Bone marrow (tissue), 2 donors: ENCODE measurements at regions not wholly inside any gene's neighbourhood (a gene's known extent, or its start where the extent isn't known, plus 50 kb on each side); places are given as distances from the start of the nearest gene placed in this dataset.
"Not testable (repeated sequence)": the region's sequence is repeated elsewhere in the genome, so short reads cannot be mapped to it uniquely, and the experiment has no call there.

Experiments used
- DNase-seq, 2 donors: peaks; one replicate each; lab custom pipeline; 2025; lab: John Stamatoyannopoulos, UW

DNA sequence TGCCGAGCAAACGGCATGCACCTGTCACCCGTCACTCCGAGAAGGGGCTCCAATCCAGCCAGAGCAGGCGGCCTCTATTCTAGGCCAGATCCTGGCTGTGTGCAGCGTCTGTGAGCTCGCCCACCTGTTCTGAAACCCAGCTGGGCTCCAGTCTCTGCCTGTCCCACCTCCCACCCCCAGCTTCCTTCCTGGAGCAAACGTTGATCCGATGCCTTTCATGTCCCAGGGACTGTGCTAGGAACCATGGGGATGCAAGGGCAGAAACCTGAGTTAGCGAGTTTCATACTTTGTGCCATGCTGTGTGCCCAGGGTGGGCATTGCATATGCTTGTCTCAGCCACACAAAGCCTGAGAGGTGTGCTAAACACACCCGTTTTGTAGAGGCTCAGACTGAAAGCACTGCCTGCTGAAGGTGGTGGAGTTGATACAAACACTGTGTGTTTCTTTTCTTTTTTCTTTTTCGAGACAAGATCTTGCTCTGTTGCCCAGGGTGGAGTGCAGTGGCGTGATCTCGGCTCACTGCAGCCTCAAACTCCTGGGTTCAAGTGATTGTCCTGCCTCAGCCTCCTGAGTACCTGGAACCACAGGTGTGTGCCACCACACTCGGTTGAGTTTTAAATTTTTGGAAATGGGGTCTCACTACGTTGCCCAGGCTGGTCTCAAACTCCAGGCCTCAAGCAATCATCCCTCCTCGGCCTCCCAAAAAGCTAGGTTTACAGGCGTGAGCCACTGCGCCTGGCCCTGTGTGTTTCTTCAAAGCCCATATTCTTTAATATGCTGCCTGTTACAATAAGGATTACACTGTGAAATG, 84.1 kb upstream of the MED13L start:
- DNase-seq: no peak

DNA sequence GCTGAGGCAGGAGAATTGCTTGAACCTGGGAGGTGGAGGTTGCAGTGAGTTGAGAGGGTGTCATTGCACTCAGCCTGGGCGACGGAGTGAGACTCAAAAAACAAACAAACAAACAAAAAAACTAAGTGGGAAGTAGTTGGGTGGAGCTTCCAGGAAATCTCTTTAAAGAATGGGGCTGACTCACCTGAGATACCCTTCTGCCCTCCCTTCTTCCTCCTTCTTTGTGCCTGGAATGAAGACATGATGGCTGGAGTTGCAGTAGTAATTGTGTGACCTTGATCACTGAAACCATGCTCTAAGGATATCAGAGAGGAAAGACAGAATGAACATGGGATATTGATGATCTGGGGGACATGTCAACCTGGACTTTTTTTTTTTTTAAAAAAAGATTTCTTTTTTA, 87.6 kb upstream of the MED13L start:
- no peak for DNase-seq

DNA sequence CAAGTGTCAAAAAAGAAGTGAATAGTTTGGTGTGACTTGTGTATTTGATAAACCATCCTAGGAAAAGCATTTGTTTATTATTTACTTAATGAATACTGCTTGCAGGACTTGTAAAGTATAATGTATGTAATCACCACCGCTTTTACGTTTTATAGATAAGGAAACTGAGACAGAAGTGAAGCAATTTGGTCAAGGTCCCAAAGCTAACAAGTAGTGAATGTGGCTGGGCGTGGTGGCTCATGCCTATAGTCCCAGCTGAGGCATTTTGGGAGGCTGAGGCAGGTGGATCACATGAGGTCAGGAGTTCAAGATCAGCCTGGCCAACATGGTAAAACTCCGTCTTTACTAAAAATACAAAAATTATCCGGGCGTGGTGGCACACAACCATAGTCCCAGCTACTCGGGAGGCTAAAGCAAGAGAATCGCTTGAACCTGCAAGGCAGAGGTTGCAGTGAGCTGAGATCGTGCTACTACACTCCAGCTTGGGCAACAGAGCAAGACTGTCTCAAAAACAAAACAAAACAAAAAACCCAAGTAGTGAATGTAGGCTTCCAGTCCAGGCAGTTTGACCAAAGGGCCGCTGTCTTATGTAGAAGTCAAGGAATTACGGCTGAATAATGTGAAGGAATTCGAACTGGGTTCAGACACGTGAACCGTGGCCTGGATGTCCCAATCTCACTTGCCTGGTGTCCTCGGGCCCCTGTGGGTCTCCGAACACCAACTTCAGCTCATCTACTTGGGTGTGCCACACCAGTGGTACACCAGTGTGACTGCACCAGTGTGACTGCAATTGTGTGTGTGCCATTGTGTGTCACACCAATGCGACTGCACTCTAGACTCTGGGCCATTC, 88.3 kb upstream of the MED13L start:
- no peak for DNase-seq

DNA sequence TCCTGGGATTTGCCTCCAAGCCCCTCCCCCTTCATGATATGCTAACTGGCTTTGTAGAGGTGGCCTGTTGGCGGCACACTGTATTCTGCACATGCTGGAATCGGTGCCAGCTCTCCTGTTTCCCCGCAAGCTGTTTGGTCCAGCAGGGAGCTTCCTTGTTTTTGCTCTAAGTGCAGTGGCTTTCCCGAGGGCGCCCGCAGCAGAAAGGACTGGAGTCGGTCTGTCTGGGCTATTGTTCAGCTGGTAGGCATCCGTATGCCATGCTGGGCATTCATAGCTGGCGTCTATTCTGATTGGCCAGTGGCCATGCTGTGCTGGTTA, 88.9 kb upstream of the MED13L start:
- no peak for DNase-seq

DNA sequence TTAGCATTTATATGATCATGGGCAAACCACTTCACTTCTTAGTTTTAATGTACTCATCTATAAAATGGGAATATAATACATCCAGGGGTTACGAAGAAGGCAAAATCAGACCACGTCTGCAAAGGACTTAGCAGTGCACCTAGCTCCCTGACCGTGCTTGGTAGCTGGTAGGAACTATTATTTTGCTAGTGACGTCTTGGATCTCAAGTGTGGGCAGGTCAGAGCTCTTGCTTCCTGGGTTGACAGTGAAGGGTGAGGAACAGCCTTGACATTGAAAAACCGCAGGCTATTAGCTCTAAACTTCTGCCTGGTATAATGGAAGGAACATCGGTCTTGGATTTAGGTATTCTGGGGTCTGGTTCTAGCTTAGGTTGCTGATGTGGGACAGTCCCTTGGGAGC, 89.3 kb upstream of the MED13L start:
- no peak for DNase-seq

DNA sequence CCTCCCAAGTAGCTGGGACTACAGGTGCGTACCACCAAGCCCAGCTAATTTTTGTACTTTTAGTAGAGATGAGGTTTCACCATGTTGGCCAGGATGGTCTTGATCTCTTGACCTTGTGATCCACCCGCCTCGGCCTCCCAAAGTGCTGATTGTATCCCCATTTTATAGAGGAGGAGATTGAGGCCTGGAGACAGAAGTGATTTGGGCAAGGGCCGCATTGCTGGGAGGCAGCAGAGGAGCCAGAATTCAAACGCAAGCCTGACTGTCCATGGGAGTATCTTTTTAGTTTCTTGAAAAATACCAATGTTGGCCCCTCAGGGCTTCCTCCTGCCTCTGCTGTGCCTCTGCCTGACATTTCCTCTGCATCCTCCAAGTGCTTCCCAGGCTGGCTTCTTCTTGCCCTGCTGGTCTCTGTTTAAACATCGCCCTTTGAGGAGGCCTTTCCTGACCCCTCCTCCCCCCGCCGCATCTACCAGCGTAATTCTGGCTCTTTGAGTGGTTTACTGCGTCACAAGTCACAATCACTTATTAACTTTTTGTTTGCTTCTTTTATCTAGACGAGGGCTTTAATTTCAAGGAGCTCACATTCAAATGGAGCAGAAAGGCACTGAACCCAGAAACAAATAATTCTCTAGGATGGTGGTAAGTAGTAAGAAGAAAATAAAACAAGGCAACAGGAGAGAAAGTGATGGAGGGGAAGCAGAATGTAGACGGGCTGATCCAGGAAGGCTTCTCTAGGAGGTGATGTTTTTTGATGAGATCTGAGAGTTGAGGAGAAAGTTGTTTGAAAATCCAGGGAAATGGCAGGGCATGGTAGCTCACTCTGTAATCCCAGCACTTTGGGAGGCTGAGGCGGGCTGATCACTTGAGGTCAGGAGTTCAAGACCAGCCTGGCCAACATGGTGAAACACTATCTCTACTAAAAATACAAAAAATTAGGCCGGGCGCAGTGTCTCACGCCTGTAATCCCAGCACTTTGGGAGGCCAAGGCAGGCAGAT, 91.0 kb upstream of the MED13L start:
- no peak for DNase-seq

DNA sequence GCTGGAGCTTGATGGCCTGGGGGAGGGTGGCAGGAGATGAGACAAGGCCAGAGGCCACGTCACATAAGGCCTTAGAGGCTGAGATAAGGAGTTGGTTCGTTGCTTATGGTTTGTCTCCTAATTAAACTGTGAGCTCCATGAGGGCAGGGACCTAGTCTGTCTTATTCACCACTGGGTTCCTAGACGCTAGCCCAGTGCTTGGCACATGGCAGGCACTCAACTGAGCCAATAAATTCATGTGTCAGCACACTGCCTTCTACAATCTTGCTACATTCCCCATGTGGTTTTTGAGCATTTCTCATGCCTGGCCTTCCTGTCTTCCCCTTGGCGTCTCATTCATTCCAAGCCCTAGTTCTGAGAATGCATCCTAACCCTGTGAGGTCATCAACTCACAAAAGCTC, 92.5 kb upstream of the MED13L start:
- no peak for DNase-seq

DNA sequence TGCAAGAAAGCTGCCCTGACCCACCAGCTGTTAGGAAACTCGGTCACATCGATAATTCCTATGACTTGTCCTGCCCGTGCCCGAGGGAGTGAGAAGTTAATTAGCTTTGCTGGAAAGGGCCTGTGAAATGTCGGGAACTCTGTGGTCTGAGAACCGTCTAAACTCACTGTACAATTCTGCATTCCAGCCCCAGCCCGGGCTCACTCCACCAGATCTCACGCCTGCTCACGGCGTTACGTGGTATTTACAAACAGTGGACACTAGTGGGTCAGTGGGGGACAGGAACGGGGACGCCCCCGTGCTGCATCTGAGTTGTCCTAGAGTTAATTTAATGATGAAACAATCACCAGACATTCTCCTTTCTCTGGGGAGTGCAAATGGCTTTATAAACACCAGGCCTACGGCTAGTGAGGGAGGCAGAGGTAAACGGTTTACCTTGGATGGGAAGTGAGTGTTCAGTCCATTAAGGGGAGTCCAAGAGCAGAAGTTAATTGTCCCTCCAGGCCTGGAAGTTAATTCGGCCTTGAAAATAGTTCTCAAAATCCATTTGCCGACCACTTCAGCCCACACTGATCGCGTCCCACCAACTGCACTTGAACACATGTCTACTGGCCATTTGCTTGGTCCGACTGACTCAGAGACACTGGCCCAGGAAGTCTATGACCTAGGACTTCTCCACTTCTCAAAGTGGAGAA, 93.5 kb upstream of the MED13L start:
- no peak for DNase-seq

DNA sequence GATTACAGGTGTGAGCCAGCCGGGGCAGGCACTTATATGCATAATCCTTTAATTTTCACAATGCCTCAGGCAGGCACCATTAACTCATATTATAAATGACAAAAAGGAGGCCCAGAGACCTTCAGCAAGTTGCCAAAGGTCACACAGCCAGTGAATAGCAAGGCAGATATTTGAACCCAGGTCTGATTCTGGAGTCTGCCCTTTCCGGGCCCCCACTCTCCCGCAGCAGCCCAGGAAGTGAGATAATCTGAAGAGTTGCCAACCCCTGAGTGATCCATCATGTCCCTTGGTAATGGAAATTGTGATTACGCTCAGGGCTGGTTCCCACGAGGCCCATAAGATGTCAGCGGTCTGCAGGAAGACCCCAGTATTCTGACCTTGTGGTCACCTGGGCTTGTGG, 95.3 kb upstream of the MED13L start:
- DNase-seq: no peak

DNA sequence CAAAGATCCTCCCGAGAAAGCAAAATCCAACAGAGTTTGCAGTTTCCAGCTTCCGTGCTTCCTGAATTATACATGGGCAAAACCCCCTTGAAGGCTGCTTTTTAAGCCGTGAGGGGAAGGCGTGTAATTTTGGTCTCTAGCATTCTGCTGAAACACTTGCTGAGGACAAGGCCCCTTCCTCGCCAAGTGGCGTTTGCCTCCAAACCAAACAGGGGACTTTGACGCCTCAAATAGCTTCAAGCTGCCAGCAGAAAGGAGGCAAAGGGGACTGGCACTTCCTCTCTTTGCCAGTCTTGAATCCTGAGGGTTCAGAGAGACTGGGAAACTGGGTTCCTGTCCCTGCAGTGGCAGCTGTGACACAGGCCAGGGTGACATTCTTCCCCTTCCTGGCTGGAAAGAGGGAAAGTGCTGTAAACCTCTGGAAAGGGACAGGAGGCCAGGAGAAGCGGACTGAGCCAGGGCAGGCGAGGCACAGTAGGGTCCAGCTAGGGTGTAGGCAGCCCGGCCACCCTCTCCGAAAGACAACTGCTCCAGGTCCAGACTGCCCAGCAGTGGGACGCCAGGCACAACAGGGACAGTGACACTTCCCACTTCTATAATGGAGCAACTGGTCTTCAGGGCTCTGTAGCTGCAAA, 96.2 kb upstream of the MED13L start:
- no peak for DNase-seq

DNA sequence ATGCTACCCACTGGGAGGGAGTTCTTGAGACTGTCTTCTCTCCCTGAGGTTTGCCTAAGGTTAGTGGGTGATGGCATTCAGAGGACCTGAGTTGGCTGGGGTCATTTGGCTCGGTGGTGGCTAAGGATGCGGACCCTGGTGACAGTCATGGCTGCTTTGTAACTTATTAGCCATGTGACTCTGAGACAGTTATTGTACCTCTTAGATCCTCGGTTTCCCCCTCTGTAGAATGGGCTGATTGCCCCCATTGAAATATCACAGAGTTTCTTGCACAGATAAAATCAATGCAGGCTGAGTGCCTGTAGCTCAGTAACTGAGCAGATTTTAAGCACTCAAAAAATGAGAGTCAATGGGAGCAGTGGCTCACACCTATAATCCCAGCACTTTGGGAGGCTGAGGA, 96.7 kb upstream of the MED13L start:
- no peak for DNase-seq

DNA sequence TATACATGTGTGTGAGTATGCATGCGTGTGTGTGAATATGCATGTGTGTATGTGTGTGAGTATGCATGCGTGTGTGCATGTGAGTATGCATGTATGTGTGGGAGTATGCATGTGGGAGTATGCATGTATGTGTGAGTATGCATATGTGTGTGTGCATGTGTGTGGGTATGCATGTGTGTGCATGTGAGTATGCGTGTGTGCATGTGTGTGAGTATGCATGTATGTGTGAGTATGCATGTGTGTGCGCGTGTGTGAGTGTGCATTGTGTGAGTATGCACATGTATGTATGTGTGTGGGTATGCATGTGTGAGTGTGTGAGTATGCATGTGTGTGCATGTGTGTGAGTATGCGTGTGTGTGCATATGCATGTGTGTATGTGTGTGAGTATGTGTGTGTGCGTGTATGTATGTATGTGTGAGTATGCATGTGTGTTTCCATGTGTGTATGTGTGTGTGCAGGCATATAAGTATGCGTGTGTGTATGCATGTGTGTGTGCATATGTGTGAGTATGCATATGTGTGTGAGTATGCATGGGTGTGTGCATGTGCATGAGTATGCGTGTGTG, 97.9 kb upstream of the MED13L start:
- DNase-seq: no peak

DNA sequence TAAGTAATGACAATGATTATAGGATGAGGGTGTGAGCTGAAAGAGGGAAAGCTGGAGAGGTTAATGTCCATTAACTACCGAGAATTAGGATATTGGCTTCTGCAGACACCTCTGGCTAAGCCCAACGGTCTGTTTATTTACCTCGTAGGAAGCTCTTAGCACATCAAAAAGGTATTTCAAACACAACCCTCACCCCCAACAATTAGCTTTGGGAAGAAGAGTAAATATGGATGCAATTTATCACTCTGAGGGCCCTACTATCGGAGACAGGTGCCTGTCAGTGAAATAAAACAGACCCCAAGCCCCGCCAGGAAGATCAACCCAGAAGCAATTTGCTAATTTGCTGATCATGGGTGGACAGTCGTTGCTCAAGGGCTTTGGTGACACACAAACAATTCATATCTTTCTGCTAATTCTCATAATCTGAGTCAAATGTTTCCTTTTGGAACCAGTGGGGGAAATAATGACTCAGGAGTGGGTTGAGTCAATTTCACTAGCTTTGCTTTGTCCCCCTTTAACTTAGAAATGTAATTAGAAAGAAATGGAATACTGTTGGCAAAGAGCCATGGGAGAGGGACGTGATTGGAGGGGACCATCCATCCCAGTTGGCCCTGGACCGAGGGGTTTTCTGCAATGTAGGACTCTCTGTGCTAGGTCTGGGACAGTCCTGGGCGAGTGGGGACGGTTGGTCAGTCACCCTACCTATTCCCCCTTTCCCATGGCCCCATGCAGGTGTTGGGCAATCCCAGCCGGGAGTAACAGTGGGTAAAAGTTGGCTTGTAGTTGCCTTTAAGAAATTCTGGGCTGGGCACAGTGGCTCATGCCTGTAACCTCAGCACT, 99.1 kb upstream of the MED13L start:
- peak in 1 of 2 donors; percentile 47 for DNase-seq

DNA sequence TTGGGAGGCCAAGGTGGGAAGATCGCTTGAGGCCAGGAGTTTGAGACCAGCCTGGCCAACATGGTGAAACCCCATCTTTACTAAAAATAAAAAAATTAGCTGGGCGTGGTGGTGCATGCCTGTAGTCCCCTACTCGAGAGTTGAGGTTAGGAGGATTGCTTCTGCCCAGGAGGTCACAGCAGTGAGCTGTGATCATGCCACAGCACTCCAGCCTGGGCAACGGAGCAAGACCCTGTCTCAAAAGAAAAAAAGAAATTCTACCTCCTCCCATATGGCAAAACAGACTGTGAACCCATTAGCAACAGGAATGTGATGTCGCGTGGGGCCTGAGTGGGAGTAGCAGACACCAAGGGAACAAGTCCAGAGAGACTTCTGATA, 99.7 kb upstream of the MED13L start:
- DNase-seq: not testable (repeated sequence)

DNA sequence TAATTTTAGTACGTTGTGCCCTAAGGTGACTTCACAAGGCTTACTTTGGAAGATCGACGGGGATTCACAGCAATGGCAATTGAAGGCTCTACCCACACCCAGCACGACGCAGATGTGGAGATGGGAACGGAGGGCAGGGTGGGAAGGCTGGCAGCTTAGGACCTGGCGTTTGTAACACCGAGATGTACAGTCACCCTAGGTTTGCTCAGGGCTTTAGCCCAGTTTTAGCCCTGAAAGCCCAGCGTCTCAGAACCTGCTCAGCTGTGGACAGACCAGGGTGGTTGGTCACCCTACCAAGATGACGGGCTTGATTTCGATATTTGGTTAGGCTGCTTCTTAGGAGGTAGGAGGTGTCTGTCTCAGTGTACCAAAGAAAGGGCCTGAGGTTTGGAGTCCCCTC, 100.5 kb upstream of the MED13L start:
- no peak for DNase-seq

DNA sequence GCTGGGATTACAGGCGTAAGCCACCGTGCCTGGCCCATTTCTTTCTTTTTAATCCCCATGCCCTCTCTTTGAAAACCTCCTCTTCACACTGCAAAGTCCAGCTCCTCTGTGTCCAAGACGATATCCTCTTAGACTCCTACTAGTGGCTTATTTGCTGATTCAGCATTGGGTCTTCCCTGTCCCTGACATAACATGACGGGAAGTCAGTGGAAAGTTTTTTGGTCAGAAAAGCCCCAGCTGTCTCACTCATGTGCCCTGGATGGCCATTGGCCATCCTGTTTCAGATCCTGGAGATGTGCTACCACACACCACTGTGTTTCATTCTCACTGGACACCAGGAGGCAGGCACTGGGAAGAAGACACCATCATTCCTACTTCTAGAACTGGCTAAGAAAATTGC, 102.6 kb upstream of the MED13L start:
- DNase-seq: no peak

DNA sequence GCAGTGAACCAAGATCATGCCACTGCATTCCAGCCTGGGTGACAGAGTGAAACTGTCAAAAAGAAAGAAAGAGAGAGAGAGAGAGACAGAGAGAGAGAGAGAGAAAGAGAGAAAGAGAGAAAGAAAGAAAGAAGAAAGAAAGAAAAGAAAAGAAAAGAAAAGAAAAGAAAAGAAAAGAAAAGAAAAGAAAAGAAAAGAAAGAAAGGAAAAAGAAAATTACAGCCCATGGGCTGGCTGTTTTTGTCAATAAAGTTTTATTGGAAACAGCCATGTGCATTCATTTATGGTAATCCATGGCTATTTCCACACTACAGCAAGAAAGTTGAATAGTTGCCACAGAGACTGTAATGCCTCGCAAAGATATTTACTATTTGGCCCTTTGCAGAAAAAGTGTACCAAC, 103.2 kb upstream of the MED13L start:
- DNase-seq: not testable (repeated sequence)

DNA sequence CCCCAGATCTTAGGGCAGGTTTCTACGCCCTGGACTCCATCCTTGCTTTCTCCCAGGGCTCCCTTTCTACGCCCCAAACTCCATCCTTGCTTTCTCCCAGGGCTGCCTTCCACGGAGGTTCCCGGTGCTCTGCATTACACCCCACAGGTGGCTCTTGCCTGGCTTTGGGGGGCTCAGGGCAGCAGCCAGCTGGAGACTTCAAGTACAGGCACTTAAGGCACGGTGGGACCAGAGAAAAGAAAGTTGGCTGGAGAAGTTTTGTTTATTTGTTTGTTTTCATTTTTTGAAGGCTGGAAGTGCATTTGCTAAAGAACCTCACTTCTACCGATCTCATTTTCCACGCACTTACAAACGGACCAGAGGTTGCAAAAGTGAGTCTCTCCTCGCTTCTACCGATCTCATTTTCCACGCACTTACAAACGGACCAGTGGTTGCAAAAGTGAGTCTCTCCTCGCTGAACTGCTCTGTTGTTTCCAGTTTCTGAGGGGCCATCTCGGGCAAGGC, 103.8 kb upstream of the MED13L start:
- no peak for DNase-seq

DNA sequence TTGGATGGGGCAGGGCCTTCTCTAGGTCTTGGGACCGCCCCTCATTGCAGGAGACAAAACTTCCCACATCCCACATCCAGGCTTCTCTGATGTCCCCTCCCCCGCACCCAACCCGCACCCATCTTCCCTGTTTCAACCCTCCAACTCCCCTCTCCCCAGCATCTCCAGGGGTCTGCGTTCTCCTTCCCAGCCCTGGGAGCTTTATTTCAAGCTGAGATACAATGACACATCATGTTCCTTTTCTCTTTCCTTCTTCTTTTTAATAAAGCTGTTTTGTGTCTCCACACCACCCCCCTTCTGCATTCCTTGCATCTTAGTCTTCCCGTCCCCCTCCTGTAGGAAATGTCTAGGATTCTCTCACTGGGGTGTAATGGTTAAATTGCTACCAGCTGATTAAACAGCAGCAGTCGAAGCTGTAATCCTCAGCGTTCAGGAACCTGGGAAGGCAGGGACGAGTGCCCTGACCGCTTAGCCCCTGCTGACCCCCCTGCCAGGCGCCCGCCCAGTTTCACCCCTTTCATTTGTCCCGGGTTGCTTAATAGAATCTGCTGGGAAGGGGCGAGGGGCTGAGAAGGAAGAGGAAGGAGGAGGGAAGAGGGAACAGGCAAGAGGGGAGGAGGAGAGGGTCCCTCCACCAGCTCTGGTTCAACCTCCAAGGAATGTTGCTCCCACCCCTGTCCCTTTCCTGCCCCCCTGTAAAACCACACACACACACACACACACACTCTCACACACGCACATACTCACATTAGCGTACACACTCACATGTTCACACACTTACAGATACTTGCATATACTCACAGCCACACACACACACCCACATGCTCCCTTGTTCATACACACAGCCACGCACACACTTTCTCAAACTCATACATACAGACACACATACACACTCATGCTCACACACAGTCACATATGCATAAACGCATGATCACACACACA, 104.5 kb upstream of the MED13L start:
- DNase-seq: no peak
